Kidney (tissue), 13 donors: ENCODE measurements at regions not wholly inside any gene's neighbourhood (a gene's known extent, or its start where the extent isn't known, plus 50 kb on each side); places are given as distances from the start of the nearest gene placed in this dataset.

Experiments used
- DNase-seq, 5 donors: peaks; one replicate each; pipeline ENCODE4 v3.0.0-alpha.2; 2013 to 2020
- FAIRE-seq: peaks from 2 replicates; lab custom pipeline; 2012; peaks lifted over from hg19 to GRCh38; lab: Jason Lieb, UNC
- H3K27ac ChIP-seq, 2 donors: one replicate each; pipeline ENCODE4 v1.7.0; 2013; ENCODE audit warnings: low read depth in 2 of 2, low read length in 2 of 2, inconsistent platforms in 1 of 2
- H3K27me3 ChIP-seq: one replicate; pipeline ENCODE4 v1.7.1; 2013; ENCODE audit warnings: low read length, inconsistent platforms; ENCODE audit not compliant: control insufficient read depth, insufficient read depth
- H3K36me3 ChIP-seq, 3 donors: one replicate each; pipeline versions ENCODE4 v1.7.0 to v1.7.1; 2013; ENCODE audit warnings: low read length in 3 of 3, control low read depth in 1 of 3, inconsistent platforms in 1 of 3; ENCODE audit not compliant: insufficient read depth in 3 of 3, control insufficient read depth in 2 of 3
- H3K4me1 ChIP-seq, 3 donors: one replicate each; pipeline versions ENCODE4 v1.7.0 to v1.7.1; 2013; ENCODE audit warnings: low read length in 3 of 3, inconsistent platforms in 1 of 3, low read depth in 1 of 3; ENCODE audit not compliant: control insufficient read depth in 2 of 3, insufficient read depth in 2 of 3
- H3K4me3 ChIP-seq, 3 donors: one replicate each; pipeline versions ENCODE4 v1.7.0 to v1.8.1; 2013; ENCODE audit warnings: low read length in 3 of 3, control low read depth in 1 of 3, inconsistent platforms in 1 of 3
- H3K9ac ChIP-seq, 3 donors: one replicate each; pipeline versions ENCODE4 v1.7.0 to v1.7.1; 2013; ENCODE audit warnings: low read length in 3 of 3, control low read depth in 1 of 3, inconsistent platforms in 1 of 3
- H3K9me3 ChIP-seq, 3 donors: one replicate each; pipeline versions ENCODE4 v1.7.0 to v1.7.1; 2013; ENCODE audit warnings: low read length in 3 of 3, control low read depth in 1 of 3, inconsistent platforms in 1 of 3; ENCODE audit not compliant: control insufficient read depth in 2 of 3, insufficient read depth in 1 of 3
- CTCF ChIP-seq: IDR thresholded peaks from 3 replicates; pipeline ENCODE4 v1.5.1; 2012; ENCODE audit warnings: mild to moderate bottlenecking, moderate library complexity, borderline replicate concordance; ENCODE audit not compliant: insufficient read depth; ENCODE audit errors: extremely low read depth
- intact Hi-C: fragments of 100-400 bp; cut with DNase I; formaldehyde crosslinking; loops from one replicate; pipeline ENCODE4 v1.11.1; 2022
- donor health status: control.
- donor health status: control.
- donor health status: control.
- donor health status: control.
- donor health status: control.
- donor health status: DM: yes; HTN: yes; CAD: no.
- donor health status: Normal renal cell carcinoma (clear cell type).

- H3K4me1 ChIP-seq, result no peaks in the 10 kb centered on the region
- H3K36me3 ChIP-seq, result no peaks in the 10 kb centered on the region
- TF ChIP-seq CTCF, result no peak
- intact Hi-C loops, result no loop called here
- H3K9ac ChIP-seq, result no peak overlapping the region
- no peaks in the 10 kb centered on the region for H3K27me3 ChIP-seq
- no peak overlapping the region for H3K27ac ChIP-seq
- H3K4me3 ChIP-seq, result no peak overlapping the region
- H3K9me3 ChIP-seq, result no peaks in the 10 kb centered on the region
- FAIRE-seq (no peak), DNase-seq (no peak)
Measured at GRCh38 chr3:132267391-132267993, 49.7 kb upstream of the ACP3 start.
